ENCODE measurements at regions not wholly inside any gene's neighbourhood (a gene's known extent, or its start where the extent isn't known, plus 50 kb on each side); places are given as distances from the start of the nearest gene placed in this dataset.

- DNase-seq (ENCODE audit: low spot score), result no peak
Measured at GRCh38 chr10:107855301-107856046, 691.0 kb upstream of the SORCS1 start.

GRCh38 chr10:107848726-107849360 lies 684.3 kb upstream of the SORCS1 start:
- Histone ChIP-seq H4K20me1 (ENCODE audit: insufficient read depth, poor library complexity, severe bottlenecking) (no peaks in the 10 kb centered on the region), H3K4me1 (ENCODE audit: insufficient read depth) (no peaks in the 10 kb centered on the region), H3K36me3 (replicated peaks; ENCODE audit: insufficient read depth, low read depth) (no peaks in the 10 kb centered on the region), H3K4me3 (no peak overlapping the region), H3K27me3 (no peaks in the 10 kb centered on the region), H3K9me2 (replicated peaks; ENCODE audit: insufficient read depth) (no peaks in the 10 kb centered on the region), H3K9me3 (ENCODE audit: low read depth) (no peaks in the 10 kb centered on the region), H2AFZ (no peak overlapping the region), H3K79me2 (no peaks in the 10 kb centered on the region), H3K4me2 (no peak overlapping the region), H3K27ac (no peak overlapping the region)
- WGBS (ENCODE audit: low lambda C conversion rate, missing lambda C conversion rate), result 84% methylated on average over 8 of the region's 8 CpGs
- no peak for TF ChIP-seq EZH2 (IDR thresholded peaks at IDR 0.05; ENCODE audit: borderline replicate concordance)
- TF ChIP-seq EZH2phosphoT487 (IDR thresholded peaks at IDR 0.05; ENCODE audit: low read depth, severe bottlenecking, unreplicated experiment), result no peak
- no peak for TF ChIP-seq CTCF (IDR thresholded peaks at IDR 0.05; ENCODE audit: poor library complexity)
- no peak for DNase-seq (ENCODE audit: low spot score)

More at GRCh38 chr10:107855301-107856046, 691.0 kb upstream of the SORCS1 start:
- no peaks in the 10 kb centered on the region for H3K27me3 ChIP-seq
- no peaks in the 10 kb centered on the region for H3K9me3 ChIP-seq (ENCODE audit: low read depth)
- H3K36me3 ChIP-seq (replicated peaks; ENCODE audit: insufficient read depth, low read depth), result no peaks in the 10 kb centered on the region
- no peak overlapping the region for H3K4me3 ChIP-seq
- H3K79me2 ChIP-seq, result no peaks in the 10 kb centered on the region
- no peaks in the 10 kb centered on the region for H3K4me1 ChIP-seq (ENCODE audit: insufficient read depth)
- no peaks in the 10 kb centered on the region for H4K20me1 ChIP-seq (ENCODE audit: insufficient read depth, poor library complexity, severe bottlenecking)
- TF ChIP-seq EZH2phosphoT487 (IDR thresholded peaks at IDR 0.05; ENCODE audit: low read depth, severe bottlenecking, unreplicated experiment), result no peak
- no peak for TF ChIP-seq EZH2 (IDR thresholded peaks at IDR 0.05; ENCODE audit: borderline replicate concordance)
- no peak for TF ChIP-seq CTCF (IDR thresholded peaks at IDR 0.05; ENCODE audit: poor library complexity)
- no peak overlapping the region for H3K27ac ChIP-seq
- no peak overlapping the region for H3K4me2 ChIP-seq
- 73% methylated on average over 4 of the region's 4 CpGs for WGBS (ENCODE audit: low lambda C conversion rate, missing lambda C conversion rate)
- no peaks in the 10 kb centered on the region for H3K9me2 ChIP-seq (replicated peaks; ENCODE audit: insufficient read depth)
- H2AFZ ChIP-seq, result no peak overlapping the region

GRCh38 chr10:107847620-107848019 lies 683.1 kb upstream of the SORCS1 start:
- DNase-seq (ENCODE audit: low spot score), result no peak
- H3K4me3 ChIP-seq, result no peak overlapping the region
- WGBS (ENCODE audit: low lambda C conversion rate, missing lambda C conversion rate), result 61% methylated on average over 2 of the region's 2 CpGs
- H2AFZ ChIP-seq, result no peak overlapping the region
- no peaks in the 10 kb centered on the region for H3K36me3 ChIP-seq (replicated peaks; ENCODE audit: insufficient read depth, low read depth)
- TF ChIP-seq EZH2phosphoT487 (IDR thresholded peaks at IDR 0.05; ENCODE audit: low read depth, severe bottlenecking, unreplicated experiment) (no peak), EZH2 (IDR thresholded peaks at IDR 0.05; ENCODE audit: borderline replicate concordance) (no peak), CTCF (IDR thresholded peaks at IDR 0.05; ENCODE audit: poor library complexity) (no peak)
- no peaks in the 10 kb centered on the region for H3K9me2 ChIP-seq (replicated peaks; ENCODE audit: insufficient read depth)
- no peak overlapping the region for H3K27ac ChIP-seq
- no peaks in the 10 kb centered on the region for H3K79me2 ChIP-seq
- H4K20me1 ChIP-seq (ENCODE audit: insufficient read depth, poor library complexity, severe bottlenecking), result no peaks in the 10 kb centered on the region
- H3K4me1 ChIP-seq (ENCODE audit: insufficient read depth), result no peaks in the 10 kb centered on the region
- no peaks in the 10 kb centered on the region for H3K27me3 ChIP-seq
- H3K4me2 ChIP-seq, result no peak overlapping the region
- H3K9me3 ChIP-seq (ENCODE audit: low read depth), result no peaks in the 10 kb centered on the region
